GM23338 (cell line): ENCODE measurements at regions not wholly inside any gene's neighbourhood (a gene's known extent, or its start where the extent isn't known, plus 50 kb on each side); places are given as distances from the start of the nearest gene placed in this dataset.

Experiments
- ATAC-seq: fragments of 200-7000 bp; cut with Tn5 transposase; 3 replicates; pipeline ENCODE4 v1.9.1; 2020
- DNase-seq: peaks from one replicate; pipeline ENCODE4 v3.0.0-alpha.2; 2015; ENCODE audit warnings: low spot score
- H2AFZ ChIP-seq: fragments of 200-600 bp; sonication (generic); 2 replicates; pipeline ENCODE4 v1.8.0; 2016; ENCODE audit warnings: antibody characterized with exemption, mild to moderate bottlenecking, moderate library complexity
- H3F3A ChIP-seq: fragments of 200-600 bp; sonication (generic); replicated peaks from 2 replicates; pipeline ENCODE4 v1.8.0; 2017; ENCODE audit warnings: antibody characterized with exemption, mixed run types, low read depth
- H3K27ac ChIP-seq: fragments of 200-600 bp; sonication (generic); 2 replicates; pipeline ENCODE4 v1.6.1; 2016; ENCODE audit warnings: low read depth
- H3K27me3 ChIP-seq: fragments of 200-600 bp; sonication (generic); 2 replicates; pipeline ENCODE4 v1.8.0; 2016; ENCODE audit warnings: mild to moderate bottlenecking, mixed run types, moderate library complexity; ENCODE audit not compliant: insufficient read depth
- H3K36me3 ChIP-seq: fragments of 200-600 bp; sonication (generic); 2 replicates; pipeline ENCODE4 v1.8.0; 2016; ENCODE audit warnings: mild to moderate bottlenecking; ENCODE audit not compliant: insufficient read depth
- H3K4me1 ChIP-seq: fragments of 200-600 bp; sonication (generic); 2 replicates; pipeline ENCODE4 v1.8.0; 2016; ENCODE audit warnings: mild to moderate bottlenecking, moderate library complexity; ENCODE audit not compliant: insufficient read depth
- H3K4me2 ChIP-seq: fragments of 200-600 bp; sonication (generic); 2 replicates; pipeline ENCODE4 v1.7.1; 2017; ENCODE audit warnings: mixed run types
- H3K4me3 ChIP-seq: fragments of 200-600 bp; sonication (generic); 2 replicates; pipeline ENCODE4 v1.6.1; 2016; ENCODE audit warnings: mixed run types
- H3K79me2 ChIP-seq: fragments of 200-600 bp; sonication (generic); replicated peaks from 2 replicates; pipeline ENCODE4 v1.8.0; 2017; ENCODE audit warnings: mild to moderate bottlenecking; ENCODE audit not compliant: insufficient read depth
- H3K9me2 ChIP-seq: fragments of 200-600 bp; sonication (generic); 2 replicates; pipeline ENCODE4 v1.8.0; 2017; ENCODE audit not compliant: insufficient read depth
- H4K20me1 ChIP-seq: fragments of 200-600 bp; sonication (generic); replicated peaks from 2 replicates; pipeline ENCODE4 v1.8.0; 2017; ENCODE audit warnings: mild to moderate bottlenecking; ENCODE audit not compliant: insufficient read depth
- H3K27ac Mint-ChIP-seq: 2 replicates; pipeline ENCODE4 v1.8.0; 2020; ENCODE audit warnings: inconsistent platforms, mild to moderate bottlenecking, moderate library complexity, mixed read lengths
- H3K27me3 Mint-ChIP-seq: 3 replicates; pipeline ENCODE4 v1.8.0; 2022; ENCODE audit warnings: low read depth, mild to moderate bottlenecking, moderate library complexity, mixed read lengths, inconsistent platforms; ENCODE audit not compliant: insufficient read depth, poor library complexity
- H3K36me3 Mint-ChIP-seq: 3 replicates; pipeline ENCODE4 v1.8.0; 2021; ENCODE audit warnings: low read depth, mild to moderate bottlenecking, inconsistent platforms, moderate library complexity, mixed read lengths
- H3K4me1 Mint-ChIP-seq: 3 replicates; pipeline ENCODE4 v1.8.0; 2020; ENCODE audit warnings: mild to moderate bottlenecking, inconsistent platforms, mixed read lengths
- H3K4me3 Mint-ChIP-seq: 3 replicates; pipeline ENCODE4 v1.8.0; 2021; ENCODE audit warnings: moderate library complexity, mild to moderate bottlenecking, inconsistent platforms, mixed read lengths
- H3K9me3 Mint-ChIP-seq: 3 replicates; pipeline ENCODE4 v1.8.0; 2020; ENCODE audit warnings: moderate library complexity, mild to moderate bottlenecking, inconsistent platforms, mixed read lengths
- CREB1 ChIP-seq: fragments of 250-450 bp; sonication (Bioruptor Pico); IDR thresholded peaks from 2 replicates; pipeline ENCODE4 v1.5.0; 2020; ENCODE audit warnings: low read depth, mild to moderate bottlenecking, moderate library complexity
- EZH2phosphoT487 ChIP-seq: fragments of 200-600 bp; sonication (generic); IDR thresholded peaks from one replicate; pipeline ENCODE4 v1.8.1; 2018; ENCODE audit warnings: antibody characterized with exemption; ENCODE audit not compliant: unreplicated experiment
- JUNB ChIP-seq: IDR thresholded peaks from one replicate; pipeline ENCODE4 v1.6.1; 2016; ENCODE audit warnings: antibody characterized with exemption; ENCODE audit not compliant: unreplicated experiment
- POLR2AphosphoS5 ChIP-seq: IDR thresholded peaks from 2 replicates; pipeline ENCODE4 v1.6.1; 2016; ENCODE audit warnings: antibody characterized with exemption, low read depth
- STAT1 ChIP-seq: IDR thresholded peaks from one replicate; pipeline ENCODE4 v1.6.1; 2016; ENCODE audit warnings: antibody characterized with exemption; ENCODE audit not compliant: unreplicated experiment
- TF ChIP-seq, protein P1 (sequence below): IDR thresholded peaks from one replicate; pipeline ENCODE4 v1.6.1; 2018; ENCODE audit warnings: antibody characterized with exemption; ENCODE audit not compliant: unreplicated experiment
- TF ChIP-seq, protein P2 (sequence below): fragments of 250-450 bp; sonication (Bioruptor Pico); IDR thresholded peaks from 2 replicates; pipeline ENCODE4 v1.5.0; 2020; ENCODE audit warnings: mild to moderate bottlenecking, moderate library complexity
- TF ChIP-seq, protein P3 (sequence below): IDR thresholded peaks from 2 replicates; pipeline ENCODE4 v1.6.1; 2016; ENCODE audit warnings: antibody characterized with exemption
- TF ChIP-seq, protein P4 (sequence below), 2 experiments: fragments of 200-600 bp in 1 of 2; sonication (generic) in 1 of 2; conservative IDR thresholded peaks; 2 replicates each; pipeline versions ENCODE4 v1.5.1 to v1.6.1; 2016 to 2017; ENCODE audit warnings: antibody characterized with exemption in 2 of 2, low read depth in 2 of 2, mild to moderate bottlenecking in 2 of 2, moderate library complexity in 1 of 2

DNA sequence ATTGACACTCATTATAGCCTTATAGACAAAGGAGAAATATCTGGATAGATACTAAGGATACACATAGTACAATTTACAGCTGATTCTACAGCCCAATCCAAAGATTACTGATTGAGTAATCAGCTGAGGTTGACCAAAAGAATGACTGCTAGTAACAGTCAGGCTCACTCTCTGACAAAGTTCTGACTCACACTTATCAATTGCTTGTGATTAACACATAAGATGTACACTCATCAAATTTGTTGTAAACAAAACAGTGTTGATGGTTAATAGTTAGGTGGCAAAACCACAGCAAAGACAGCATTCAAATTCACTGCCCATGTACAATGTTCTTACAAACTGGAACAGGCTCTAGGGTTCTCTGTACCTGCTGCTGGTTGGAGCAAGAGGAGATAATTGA, 422.7 kb downstream of the TLE1 start (continued):
- TF ChIP-seq, protein P1, sequence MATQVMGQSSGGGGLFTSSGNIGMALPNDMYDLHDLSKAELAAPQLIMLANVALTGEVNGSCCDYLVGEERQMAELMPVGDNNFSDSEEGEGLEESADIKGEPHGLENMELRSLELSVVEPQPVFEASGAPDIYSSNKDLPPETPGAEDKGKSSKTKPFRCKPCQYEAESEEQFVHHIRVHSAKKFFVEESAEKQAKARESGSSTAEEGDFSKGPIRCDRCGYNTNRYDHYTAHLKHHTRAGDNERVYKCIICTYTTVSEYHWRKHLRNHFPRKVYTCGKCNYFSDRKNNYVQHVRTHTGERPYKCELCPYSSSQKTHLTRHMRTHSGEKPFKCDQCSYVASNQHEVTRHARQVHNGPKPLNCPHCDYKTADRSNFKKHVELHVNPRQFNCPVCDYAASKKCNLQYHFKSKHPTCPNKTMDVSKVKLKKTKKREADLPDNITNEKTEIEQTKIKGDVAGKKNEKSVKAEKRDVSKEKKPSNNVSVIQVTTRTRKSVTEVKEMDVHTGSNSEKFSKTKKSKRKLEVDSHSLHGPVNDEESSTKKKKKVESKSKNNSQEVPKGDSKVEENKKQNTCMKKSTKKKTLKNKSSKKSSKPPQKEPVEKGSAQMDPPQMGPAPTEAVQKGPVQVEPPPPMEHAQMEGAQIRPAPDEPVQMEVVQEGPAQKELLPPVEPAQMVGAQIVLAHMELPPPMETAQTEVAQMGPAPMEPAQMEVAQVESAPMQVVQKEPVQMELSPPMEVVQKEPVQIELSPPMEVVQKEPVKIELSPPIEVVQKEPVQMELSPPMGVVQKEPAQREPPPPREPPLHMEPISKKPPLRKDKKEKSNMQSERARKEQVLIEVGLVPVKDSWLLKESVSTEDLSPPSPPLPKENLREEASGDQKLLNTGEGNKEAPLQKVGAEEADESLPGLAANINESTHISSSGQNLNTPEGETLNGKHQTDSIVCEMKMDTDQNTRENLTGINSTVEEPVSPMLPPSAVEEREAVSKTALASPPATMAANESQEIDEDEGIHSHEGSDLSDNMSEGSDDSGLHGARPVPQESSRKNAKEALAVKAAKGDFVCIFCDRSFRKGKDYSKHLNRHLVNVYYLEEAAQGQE = no peak

DNA sequence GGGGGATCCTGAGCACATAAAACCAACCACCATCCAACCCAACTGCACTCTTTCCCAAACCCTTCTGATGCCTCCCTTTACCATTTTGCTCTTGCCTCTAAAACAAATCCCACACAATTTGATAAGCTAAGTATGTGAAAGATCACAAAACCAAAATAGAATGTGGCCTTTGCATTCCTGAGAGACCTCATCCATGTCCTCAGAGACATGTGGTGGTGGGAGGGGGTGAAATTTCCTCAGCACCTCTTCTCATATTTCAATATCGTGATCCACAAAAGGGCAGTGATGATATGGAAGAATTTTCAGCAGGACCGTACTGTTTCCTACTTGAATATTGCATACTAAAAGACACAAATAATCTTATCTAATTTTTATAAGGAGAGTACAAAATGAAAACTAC, 423.3 kb downstream of the TLE1 start:
- Histone ChIP-seq H3K9me2 (peaks cover 3% of the 10 kb centered on the region; the same call in 1 of the 2 replicates), H3K36me3 (no peaks in the 10 kb centered on the region), H3F3A (no peaks in the 10 kb centered on the region), H3K79me2 (no peaks in the 10 kb centered on the region), H3K27ac (no peak overlapping the region), H3K4me2 (no peak overlapping the region), H3K4me3 (no peak overlapping the region), H3K4me1 (no peaks in the 10 kb centered on the region), H3K27me3 (no peaks in the 10 kb centered on the region), H4K20me1 (no peaks in the 10 kb centered on the region), H2AFZ (no peak overlapping the region)
- peaks cover 12% of the 10 kb centered on the region; the same call in 2 of the 3 replicates for H3K36me3 Mint-ChIP-seq
- no peaks in the 10 kb centered on the region for H3K4me1 Mint-ChIP-seq
- DNase-seq = no peak
- H3K9me3 Mint-ChIP-seq = peaks cover 34% of the 10 kb centered on the region
- no peak for ATAC-seq
- no peak overlapping the region for H3K27ac Mint-ChIP-seq
- no peak overlapping the region for H3K4me3 Mint-ChIP-seq
- H3K27me3 Mint-ChIP-seq = peaks cover 1% of the 10 kb centered on the region
- no peak for TF ChIP-seq POLR2AphosphoS5
- TF ChIP-seq, protein P2, sequence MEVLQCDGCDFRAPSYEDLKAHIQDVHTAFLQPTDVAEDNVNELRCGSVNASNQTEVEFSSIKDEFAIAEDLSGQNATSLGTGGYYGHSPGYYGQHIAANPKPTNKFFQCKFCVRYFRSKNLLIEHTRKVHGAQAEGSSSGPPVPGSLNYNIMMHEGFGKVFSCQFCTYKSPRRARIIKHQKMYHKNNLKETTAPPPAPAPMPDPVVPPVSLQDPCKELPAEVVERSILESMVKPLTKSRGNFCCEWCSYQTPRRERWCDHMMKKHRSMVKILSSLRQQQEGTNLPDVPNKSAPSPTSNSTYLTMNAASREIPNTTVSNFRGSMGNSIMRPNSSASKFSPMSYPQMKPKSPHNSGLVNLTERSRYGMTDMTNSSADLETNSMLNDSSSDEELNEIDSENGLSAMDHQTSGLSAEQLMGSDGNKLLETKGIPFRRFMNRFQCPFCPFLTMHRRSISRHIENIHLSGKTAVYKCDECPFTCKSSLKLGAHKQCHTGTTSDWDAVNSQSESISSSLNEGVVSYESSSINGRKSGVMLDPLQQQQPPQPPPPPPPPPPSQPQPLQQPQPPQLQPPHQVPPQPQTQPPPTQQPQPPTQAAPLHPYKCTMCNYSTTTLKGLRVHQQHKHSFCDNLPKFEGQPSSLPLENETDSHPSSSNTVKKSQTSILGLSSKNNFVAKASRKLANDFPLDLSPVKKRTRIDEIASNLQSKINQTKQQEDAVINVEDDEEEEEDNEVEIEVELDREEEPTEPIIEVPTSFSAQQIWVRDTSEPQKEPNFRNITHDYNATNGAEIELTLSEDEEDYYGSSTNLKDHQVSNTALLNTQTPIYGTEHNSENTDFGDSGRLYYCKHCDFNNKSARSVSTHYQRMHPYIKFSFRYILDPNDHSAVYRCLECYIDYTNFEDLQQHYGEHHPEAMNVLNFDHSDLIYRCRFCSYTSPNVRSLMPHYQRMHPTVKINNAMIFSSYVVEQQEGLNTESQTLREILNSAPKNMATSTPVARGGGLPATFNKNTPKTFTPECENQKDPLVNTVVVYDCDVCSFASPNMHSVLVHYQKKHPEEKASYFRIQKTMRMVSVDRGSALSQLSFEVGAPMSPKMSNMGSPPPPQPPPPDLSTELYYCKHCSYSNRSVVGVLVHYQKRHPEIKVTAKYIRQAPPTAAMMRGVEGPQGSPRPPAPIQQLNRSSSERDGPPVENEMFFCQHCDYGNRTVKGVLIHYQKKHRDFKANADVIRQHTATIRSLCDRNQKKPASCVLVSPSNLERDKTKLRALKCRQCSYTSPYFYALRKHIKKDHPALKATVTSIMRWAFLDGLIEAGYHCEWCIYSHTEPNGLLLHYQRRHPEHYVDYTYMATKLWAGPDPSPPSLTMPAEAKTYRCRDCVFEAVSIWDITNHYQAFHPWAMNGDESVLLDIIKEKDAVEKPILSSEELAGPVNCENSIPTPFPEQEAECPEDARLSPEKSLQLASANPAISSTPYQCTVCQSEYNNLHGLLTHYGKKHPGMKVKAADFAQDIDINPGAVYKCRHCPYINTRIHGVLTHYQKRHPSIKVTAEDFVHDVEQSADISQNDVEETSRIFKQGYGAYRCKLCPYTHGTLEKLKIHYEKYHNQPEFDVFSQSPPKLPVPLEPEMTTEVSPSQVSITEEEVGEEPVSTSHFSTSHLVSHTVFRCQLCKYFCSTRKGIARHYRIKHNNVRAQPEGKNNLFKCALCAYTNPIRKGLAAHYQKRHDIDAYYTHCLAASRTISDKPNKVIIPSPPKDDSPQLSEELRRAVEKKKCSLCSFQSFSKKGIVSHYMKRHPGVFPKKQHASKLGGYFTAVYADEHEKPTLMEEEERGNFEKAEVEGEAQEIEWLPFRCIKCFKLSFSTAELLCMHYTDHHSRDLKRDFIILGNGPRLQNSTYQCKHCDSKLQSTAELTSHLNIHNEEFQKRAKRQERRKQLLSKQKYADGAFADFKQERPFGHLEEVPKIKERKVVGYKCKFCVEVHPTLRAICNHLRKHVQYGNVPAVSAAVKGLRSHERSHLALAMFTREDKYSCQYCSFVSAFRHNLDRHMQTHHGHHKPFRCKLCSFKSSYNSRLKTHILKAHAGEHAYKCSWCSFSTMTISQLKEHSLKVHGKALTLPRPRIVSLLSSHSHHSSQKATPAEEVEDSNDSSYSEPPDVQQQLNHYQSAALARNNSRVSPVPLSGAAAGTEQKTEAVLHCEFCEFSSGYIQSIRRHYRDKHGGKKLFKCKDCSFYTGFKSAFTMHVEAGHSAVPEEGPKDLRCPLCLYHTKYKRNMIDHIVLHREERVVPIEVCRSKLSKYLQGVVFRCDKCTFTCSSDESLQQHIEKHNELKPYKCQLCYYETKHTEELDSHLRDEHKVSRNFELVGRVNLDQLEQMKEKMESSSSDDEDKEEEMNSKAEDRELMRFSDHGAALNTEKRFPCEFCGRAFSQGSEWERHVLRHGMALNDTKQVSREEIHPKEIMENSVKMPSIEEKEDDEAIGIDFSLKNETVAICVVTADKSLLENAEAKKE (CRISPR knock-in tag) = no peak
- TF ChIP-seq, protein P3, sequence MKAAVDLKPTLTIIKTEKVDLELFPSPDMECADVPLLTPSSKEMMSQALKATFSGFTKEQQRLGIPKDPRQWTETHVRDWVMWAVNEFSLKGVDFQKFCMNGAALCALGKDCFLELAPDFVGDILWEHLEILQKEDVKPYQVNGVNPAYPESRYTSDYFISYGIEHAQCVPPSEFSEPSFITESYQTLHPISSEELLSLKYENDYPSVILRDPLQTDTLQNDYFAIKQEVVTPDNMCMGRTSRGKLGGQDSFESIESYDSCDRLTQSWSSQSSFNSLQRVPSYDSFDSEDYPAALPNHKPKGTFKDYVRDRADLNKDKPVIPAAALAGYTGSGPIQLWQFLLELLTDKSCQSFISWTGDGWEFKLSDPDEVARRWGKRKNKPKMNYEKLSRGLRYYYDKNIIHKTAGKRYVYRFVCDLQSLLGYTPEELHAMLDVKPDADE = no peak
- no peak for TF ChIP-seq EZH2phosphoT487
- no peak for TF ChIP-seq CREB1 (CRISPR knock-in tag)
- TF ChIP-seq JUNB = no peak
- TF ChIP-seq STAT1 = no peak
- TF ChIP-seq, protein P1 = no peak
- TF ChIP-seq, protein P4, sequence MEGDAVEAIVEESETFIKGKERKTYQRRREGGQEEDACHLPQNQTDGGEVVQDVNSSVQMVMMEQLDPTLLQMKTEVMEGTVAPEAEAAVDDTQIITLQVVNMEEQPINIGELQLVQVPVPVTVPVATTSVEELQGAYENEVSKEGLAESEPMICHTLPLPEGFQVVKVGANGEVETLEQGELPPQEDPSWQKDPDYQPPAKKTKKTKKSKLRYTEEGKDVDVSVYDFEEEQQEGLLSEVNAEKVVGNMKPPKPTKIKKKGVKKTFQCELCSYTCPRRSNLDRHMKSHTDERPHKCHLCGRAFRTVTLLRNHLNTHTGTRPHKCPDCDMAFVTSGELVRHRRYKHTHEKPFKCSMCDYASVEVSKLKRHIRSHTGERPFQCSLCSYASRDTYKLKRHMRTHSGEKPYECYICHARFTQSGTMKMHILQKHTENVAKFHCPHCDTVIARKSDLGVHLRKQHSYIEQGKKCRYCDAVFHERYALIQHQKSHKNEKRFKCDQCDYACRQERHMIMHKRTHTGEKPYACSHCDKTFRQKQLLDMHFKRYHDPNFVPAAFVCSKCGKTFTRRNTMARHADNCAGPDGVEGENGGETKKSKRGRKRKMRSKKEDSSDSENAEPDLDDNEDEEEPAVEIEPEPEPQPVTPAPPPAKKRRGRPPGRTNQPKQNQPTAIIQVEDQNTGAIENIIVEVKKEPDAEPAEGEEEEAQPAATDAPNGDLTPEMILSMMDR (conservative IDR thresholded peaks at IDR 0.05; ENCODE audit: low read depth in 2 of 2) = no peak
